GM19324 (cell line): ENCODE measurements at regions not wholly inside any gene's neighbourhood (a gene's known extent, or its start where the extent isn't known, plus 50 kb on each side); places are given as distances from the start of the nearest gene placed in this dataset.

Experiments
- ATAC-seq: cut with Tn5 transposase; IDR thresholded peaks from one replicate; pipeline ENCODE4 v1.9.1; 2021; ENCODE audit warnings: mild to moderate bottlenecking, moderate library complexity; ENCODE audit not compliant: unreplicated experiment, low FRiP score

GRCh38 chr2:18395555-18395954, 164.9 kb downstream of the RDH14 start:
- ATAC-seq: no peak

GRCh38 chr2:18387441-18388206, 172.8 kb downstream of the RDH14 start:
- peak; percentile 75 for ATAC-seq

- no peak for ATAC-seq
These were observed 176.2 kb downstream of the RDH14 start for GRCh38 chr2:18384242-18384641.

GRCh38 chr2:18381386-18381785, 179.1 kb downstream of the RDH14 start:
- no peak for ATAC-seq

- ATAC-seq: no peak
These were observed 180.1 kb downstream of the RDH14 start for GRCh38 chr2:18380321-18380720.

GRCh38 chr2:18379870-18380269, 180.6 kb downstream of the RDH14 start:
- no peak for ATAC-seq

GRCh38 chr2:18378020-18378653, 182.3 kb downstream of the RDH14 start:
- peak; percentile 75 for ATAC-seq

- no peak for ATAC-seq
These were observed 183.5 kb downstream of the RDH14 start for GRCh38 chr2:18376936-18377335.

- no peak for ATAC-seq
These were observed 186.8 kb downstream of the RDH14 start for GRCh38 chr2:18373664-18374063.

- no peak for ATAC-seq
These were observed 187.4 kb downstream of the RDH14 start for GRCh38 chr2:18373081-18373480.

- ATAC-seq: no peak
These were observed 187.8 kb downstream of the RDH14 start for GRCh38 chr2:18372641-18373040.

GRCh38 chr2:18369760-18370159, 190.7 kb downstream of the RDH14 start:
- no peak for ATAC-seq

GRCh38 chr2:18368008-18368407, 192.4 kb downstream of the RDH14 start:
- ATAC-seq: no peak

- no peak for ATAC-seq
These were observed 195.1 kb downstream of the RDH14 start for GRCh38 chr2:18365342-18365741.

- no peak for ATAC-seq
These were observed 197.1 kb downstream of the RDH14 start for GRCh38 chr2:18363348-18363747.

GRCh38 chr2:18362696-18363095, 197.8 kb downstream of the RDH14 start:
- ATAC-seq: no peak

GRCh38 chr2:18357537-18357936, 202.9 kb downstream of the RDH14 start:
- no peak for ATAC-seq

- no peak for ATAC-seq
These were observed 203.8 kb downstream of the RDH14 start for GRCh38 chr2:18356676-18357075.

- ATAC-seq: no peak
These were observed 211.0 kb downstream of the RDH14 start for GRCh38 chr2:18349421-18349820.

GRCh38 chr2:18346874-18347273, 213.6 kb downstream of the RDH14 start:
- ATAC-seq: no peak

GRCh38 chr2:18346344-18346743, 214.1 kb downstream of the RDH14 start:
- ATAC-seq: no peak

GRCh38 chr2:18345848-18346247, 214.6 kb downstream of the RDH14 start:
- no peak for ATAC-seq
